ENCODE measurements at regions not wholly inside any gene's neighbourhood (a gene's known extent, or its start where the extent isn't known, plus 50 kb on each side); places are given as distances from the start of the nearest gene placed in this dataset.

GRCh38 chr10:130409331-130409730 is 273.1 kb downstream of the GLRX3 start:
- DNase-seq = no peak

- no peak for DNase-seq
Observed at GRCh38 chr10:130409931-130410330, 273.7 kb downstream of the GLRX3 start.

DNA sequence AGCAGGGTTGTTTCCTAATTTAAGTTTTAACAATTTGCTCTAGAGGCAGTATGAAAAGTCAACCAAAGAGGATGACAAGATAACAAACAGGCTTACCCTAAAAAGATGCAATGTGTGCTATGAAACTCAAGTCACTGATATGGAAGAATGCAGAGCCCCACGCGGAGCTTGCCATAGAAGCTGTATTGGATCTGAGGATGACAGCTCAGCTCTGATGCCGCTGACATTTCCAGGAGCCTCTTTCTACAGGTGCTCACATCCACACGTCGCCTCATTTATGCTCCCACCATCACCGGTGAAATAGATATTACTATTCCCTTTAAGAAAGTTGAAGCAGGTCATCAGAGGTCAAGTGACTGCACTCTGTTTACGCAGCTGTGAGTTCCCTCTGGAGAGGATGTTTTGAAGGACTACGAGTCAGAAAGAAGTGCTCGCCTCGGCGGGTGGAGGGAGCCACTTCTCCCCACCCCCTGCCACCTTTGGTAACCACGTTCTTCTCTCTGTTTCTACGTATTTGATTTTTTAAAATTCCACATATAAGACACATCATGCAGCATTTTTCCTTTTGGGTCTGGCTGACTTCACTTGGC is 275.4 kb downstream of the GLRX3 start:
- no peak for DNase-seq

DNA sequence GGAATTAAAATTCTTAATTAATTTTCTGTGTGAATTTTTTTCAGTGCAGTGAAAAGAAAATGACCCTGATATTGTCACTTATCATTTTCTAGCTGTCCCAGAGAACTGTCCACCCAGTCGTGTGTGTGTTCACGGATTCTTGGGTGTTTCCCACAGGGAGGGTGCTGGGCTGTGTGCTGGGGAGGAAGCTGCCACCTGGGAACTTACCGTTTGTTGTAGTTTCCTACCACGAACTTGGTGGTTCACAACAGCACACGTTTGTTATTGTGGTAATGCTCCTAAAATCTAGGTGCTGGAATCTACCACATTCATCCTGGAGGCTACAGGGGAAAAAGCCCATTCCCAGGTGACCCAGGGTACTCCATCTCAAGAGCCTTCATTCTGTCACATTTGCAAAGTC is 276.1 kb downstream of the GLRX3 start:
- DNase-seq = no peak

- no peak for DNase-seq
Observed at GRCh38 chr10:130416334-130417150, 280.4 kb downstream of the GLRX3 start.

- no peak for DNase-seq
Observed at GRCh38 chr10:130418731-130419130, 282.5 kb downstream of the GLRX3 start.

DNA sequence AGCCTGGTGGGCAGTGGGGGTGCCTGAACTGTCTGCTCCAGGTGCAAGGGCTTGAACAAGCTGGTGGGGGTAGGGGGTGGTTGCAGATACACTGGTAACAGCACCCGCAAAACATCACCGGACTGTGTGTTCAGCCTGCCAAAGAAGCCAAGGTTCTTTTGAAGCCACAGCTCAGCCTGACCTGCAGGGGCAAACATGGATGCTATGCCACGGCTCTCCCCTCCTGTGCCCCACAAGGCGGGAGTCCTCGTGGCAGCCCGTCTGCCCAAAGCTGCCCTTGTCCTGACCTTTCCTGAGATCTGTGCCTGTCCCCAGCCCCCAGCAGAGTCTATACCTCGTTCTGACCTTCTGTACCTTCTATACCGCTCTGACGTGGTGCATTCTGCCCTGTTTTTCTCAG is 285.7 kb downstream of the GLRX3 start:
- DNase-seq = no peak

GRCh38 chr10:130422366-130423324 is 286.5 kb downstream of the GLRX3 start:
- DNase-seq = no peak

DNA sequence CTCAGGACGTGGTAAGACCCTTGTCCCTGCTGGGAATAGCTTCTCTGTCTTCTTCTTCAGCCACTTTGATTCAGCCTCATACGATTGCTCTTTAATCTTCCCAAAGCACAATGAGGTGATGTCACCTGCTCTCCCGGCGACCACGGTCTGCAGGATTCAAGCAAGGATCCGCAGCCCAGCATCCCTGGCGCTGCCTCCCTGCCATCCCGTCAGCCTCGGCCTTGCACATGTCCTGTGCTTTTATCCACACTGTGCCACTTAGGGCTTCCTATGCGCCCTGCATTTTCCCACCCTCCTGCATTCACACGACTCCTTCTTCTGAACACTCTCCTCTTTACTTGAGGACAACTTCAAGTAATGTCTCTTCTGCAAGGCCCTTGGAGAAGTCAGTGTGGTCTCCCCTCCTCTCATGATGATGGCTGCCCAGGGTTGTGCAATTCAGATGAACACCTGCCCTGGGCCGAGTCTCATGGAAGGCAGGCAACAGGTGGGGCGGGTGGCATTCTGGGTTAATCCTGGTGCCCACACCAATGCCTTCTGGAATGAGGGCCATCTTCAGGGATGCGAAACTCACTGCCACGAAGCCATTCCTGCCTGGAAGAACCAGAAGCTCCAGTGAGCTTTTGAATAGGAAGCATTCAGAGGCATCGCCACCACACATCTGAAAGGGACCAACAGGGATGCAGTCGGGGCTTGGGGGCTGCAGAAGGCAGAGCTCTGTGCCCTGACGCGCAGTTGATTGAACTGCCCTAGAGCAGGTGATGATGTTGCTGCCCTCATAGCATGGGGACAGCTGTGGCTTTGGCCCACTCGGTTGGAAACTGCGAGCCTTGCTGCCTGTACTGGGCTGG is 287.5 kb downstream of the GLRX3 start:
- DNase-seq = no peak

DNA sequence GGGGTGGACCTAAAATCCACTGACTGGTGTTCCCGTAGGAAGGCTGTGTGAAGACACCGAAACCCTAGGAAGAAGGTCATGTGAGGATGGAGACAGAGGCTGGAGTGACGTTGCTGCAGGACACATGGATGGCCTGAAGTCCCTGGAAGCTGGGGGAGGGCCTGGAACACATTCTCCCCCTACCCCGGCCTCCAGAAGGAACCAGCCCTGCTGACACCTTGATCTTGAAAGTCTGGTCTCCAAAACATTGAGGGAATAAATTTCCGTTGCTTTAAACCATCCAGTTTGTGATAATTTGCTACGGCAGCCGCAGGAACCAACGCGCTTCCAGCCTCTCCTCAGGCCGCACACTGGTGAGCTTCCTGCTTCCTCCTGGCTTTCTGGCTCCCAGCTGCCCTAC is 288.2 kb downstream of the GLRX3 start:
- no peak for DNase-seq

DNA sequence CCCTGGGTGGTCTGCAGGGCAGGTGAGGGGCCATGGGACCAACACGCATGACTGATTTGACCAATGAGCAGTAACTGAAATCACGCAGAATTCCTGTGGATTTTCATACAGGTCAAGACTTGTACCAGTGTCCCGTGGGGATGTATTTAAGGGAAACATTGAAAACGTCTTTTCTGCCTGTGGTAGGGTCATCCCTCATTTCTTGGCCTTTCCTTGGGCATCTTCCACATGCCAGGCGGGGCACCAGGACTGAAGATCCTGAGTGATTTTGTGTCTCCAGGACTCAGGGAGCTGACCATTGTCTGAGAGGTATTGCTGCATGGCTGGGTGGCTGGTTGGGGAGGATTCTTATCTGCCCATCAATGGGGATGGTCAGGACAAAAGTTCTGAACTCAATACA is 289.0 kb downstream of the GLRX3 start:
- no peak for DNase-seq

DNA sequence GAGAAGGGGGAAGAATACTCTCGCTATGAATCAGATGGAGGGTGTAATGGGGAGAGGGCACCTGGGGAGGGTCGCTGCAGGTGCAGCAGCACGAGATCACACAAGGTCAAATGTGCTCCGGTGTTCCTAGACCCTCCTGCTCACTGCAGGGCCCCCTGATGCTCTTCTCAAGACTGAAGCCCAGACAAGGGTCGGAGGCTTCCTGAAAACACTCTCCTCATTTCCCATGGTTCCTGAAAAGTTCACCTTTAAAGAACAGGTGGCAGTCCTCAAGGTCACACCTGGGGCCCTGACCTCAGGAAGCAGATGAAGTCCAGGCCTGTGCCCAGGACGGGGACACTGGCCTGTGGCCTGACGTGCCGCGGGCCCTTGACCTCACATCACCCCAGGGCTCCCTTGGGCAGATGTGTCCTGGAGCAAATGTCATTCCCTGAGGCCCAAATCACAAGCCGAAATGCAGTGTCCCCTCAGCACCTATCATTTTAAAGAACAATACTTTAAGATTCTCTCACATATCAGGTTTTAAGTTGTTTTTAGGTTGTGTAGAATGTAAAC is 289.8 kb downstream of the GLRX3 start:
- DNase-seq = no peak

GRCh38 chr10:130427216-130427722 is 291.1 kb downstream of the GLRX3 start:
- DNase-seq = no peak

GRCh38 chr10:130428936-130429335 is 292.7 kb downstream of the GLRX3 start:
- DNase-seq = no peak

DNA sequence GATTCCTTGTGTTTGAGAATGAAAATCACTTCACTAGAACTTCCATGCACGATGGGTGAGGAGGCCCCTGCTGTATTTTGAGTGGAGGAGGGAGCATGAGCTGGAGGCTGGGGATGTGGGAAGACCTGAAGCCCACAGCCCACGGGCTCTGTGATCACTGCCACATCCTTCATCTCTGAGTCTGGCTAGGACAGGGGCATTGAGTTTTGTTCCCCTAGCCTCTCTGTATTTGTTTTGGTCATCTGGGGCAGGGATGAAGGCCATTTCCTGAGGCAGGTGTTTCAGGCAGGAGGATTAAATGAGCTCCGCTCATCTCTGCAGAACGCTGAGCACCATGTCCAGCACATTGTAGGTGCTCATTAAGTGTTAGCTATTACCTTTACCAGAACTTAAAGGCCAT is 293.6 kb downstream of the GLRX3 start:
- DNase-seq = no peak

GRCh38 chr10:130430291-130430690 is 294.1 kb downstream of the GLRX3 start:
- DNase-seq = no peak

GRCh38 chr10:130430852-130431704 is 294.9 kb downstream of the GLRX3 start:
- no peak for DNase-seq

DNA sequence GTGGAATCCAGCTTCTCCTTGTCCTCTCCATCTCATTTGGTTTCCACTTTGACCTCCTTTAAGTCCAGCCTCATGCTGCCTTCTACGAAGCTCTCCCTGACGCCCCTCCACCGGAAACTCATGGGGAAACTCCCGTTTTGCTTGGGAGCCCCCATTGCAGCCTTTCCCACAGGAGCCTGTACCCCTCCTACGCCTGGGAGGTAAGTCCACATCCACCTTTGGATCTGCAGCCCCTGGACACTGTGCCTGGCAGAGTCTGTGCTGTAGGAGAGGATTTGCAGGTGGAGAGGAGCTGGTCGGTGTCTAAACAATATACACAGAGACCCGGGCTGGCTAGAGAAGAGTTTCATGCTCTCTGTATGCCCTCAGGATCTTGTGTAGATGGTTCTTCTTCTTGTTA is 296.1 kb downstream of the GLRX3 start:
- no peak for DNase-seq

GRCh38 chr10:130432850-130433249 is 296.7 kb downstream of the GLRX3 start:
- no peak for DNase-seq

DNA sequence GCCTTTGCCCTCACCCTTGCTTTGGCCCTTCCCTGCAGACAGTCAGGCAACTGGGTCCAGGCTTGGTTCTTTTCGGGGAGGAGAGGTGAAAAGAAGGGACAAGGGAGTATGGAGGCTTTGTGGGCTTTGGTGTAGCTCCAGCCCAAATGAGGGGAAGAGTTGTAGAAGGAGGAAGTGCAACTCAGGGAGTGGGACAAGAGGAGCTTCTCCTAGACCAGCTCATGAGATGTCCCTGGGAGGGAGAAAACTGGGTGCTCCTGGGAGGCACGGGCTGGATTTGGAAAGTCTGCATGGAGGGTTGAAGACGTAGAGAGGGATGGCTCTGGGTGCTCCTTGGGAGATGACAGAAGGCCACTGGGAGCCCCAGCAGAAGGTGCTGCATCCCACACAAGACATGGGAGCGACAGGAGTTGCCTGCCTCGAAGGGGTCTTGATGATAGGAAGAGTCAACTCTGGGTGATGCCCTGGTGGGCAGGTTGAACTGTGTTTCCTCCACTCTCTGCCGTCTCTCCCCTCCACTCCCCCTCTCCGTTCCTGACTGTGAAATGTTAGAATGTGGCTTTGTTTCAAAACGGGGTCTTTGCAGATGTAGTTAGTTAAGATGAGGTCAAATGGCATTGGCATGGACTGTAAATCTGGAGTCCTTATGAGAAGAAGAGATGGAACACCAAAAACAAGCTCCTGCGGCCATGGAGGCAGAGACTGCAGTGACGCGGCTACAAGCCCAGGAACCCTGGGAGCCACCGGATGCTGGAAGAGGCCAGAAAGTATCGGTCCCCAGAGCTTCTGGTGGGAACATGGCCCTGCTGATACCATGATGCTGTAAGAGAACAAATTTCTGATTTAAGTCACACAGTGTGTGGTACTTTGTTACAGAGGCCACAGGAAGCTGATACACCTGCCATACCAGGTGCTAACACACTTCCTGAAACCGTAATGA is 298.5 kb downstream of the GLRX3 start:
- DNase-seq = no peak

Data from suppressor macrophage treated with lipopolysaccharide for 1 hour (primary cell).